HEK293 (cell line): ENCODE measurements at regions not wholly inside any gene's neighbourhood (a gene's known extent, or its start where the extent isn't known, plus 50 kb on each side); places are given as distances from the start of the nearest gene placed in this dataset.

Source experiments
- CTCF ChIA-PET: fragments of 350-600 bp; formaldehyde crosslinking; extraction: SDS; loops from one replicate; lab custom pipeline; 2021; ENCODE audit warnings: antibody characterized with exemption; lab: Yijun Ruan, JAX
- POLR2A ChIA-PET: fragments of 300-600 bp; formaldehyde crosslinking; extraction: SDS; loops from one replicate; lab custom pipeline; 2020; ENCODE audit warnings: antibody characterized with exemption, inconsistent platforms; lab: Yijun Ruan, JAX
- H3K27ac ChIP-seq: fragments of 200-500 bp; sonication (Bioruptor generic); 2 replicates; pipeline ENCODE4 v1.5.1; 2014; ENCODE audit warnings: low read depth, low read length, control low read depth, inconsistent platforms; ENCODE audit errors: extremely low read depth
- H3K36me3 ChIP-seq, 2 experiments: fragments of 200-500 bp in 1 of 2; sonication (Bioruptor generic) in 1 of 2; 1 replicate in 1 of 2; 2 replicates in 1 of 2; pipeline ENCODE4 v1.5.1; 2014 to 2017; ENCODE audit warnings: inconsistent platforms in 2 of 2, low read length in 2 of 2; ENCODE audit not compliant: control insufficient read depth in 2 of 2, insufficient read depth in 1 of 2
- H3K4me1 ChIP-seq: fragments of 200-500 bp; sonication (Bioruptor generic); 2 replicates; pipeline ENCODE4 v1.5.1; 2014; ENCODE audit warnings: mild to moderate bottlenecking, low read length, inconsistent platforms; ENCODE audit not compliant: control insufficient read depth, insufficient read depth
- H3K4me3 ChIP-seq: 2 replicates; pipeline ENCODE4 v1.5.1; 2011; ENCODE audit warnings: low read depth, mild to moderate bottlenecking, control low read depth, low read length, moderate library complexity
- H3K9me3 ChIP-seq: fragments of 200-500 bp; sonication (Bioruptor generic); 2 replicates; pipeline ENCODE4 v1.5.1; 2014; ENCODE audit warnings: low read depth, low read length, inconsistent platforms; ENCODE audit not compliant: control insufficient read depth, insufficient read depth
- KLF1 ChIP-seq: fragments of 450-650 bp; formaldehyde crosslinking; IDR thresholded peaks from 2 replicates; pipeline ENCODE4 v1.5.1; 2016; ENCODE audit warnings: missing biosample characterization, missing genetic modification characterization
- KLF8 ChIP-seq: fragments of 450-650 bp; formaldehyde crosslinking; IDR thresholded peaks from 2 replicates; pipeline ENCODE4 v1.5.1; 2016; ENCODE audit warnings: missing biosample characterization, missing genetic modification characterization
- SCRT2 ChIP-seq: fragments of 450-650 bp; formaldehyde crosslinking; IDR thresholded peaks from 2 replicates; pipeline ENCODE4 v1.5.1; 2016; ENCODE audit warnings: missing biosample characterization, missing genetic modification characterization
- SP2 ChIP-seq: fragments of 450-650 bp; formaldehyde crosslinking; IDR thresholded peaks from 2 replicates; pipeline ENCODE4 v1.5.1; 2016; ENCODE audit warnings: missing biosample characterization, missing genetic modification characterization
- WT1 ChIP-seq: fragments of 450-650 bp; formaldehyde crosslinking; IDR thresholded peaks from 2 replicates; pipeline ENCODE4 v1.5.1; 2016; ENCODE audit warnings: missing biosample characterization, missing genetic modification characterization
- ZNF140 ChIP-seq: fragments of 450-650 bp; formaldehyde crosslinking; IDR thresholded peaks from 2 replicates; pipeline ENCODE4 v1.5.1; 2016; ENCODE audit warnings: missing biosample characterization, missing genetic modification characterization
- ZNF510 ChIP-seq: fragments of 450-650 bp; formaldehyde crosslinking; IDR thresholded peaks from 2 replicates; pipeline ENCODE4 v1.5.1; 2018; ENCODE audit warnings: mild to moderate bottlenecking, missing genetic modification characterization, missing biosample characterization; ENCODE audit not compliant: insufficient replicate concordance
- ZNF529 ChIP-seq: fragments of 450-650 bp; formaldehyde crosslinking; IDR thresholded peaks from 2 replicates; pipeline ENCODE4 v1.5.1; 2017; ENCODE audit warnings: missing genetic modification characterization, missing biosample characterization; ENCODE audit not compliant: insufficient replicate concordance
- ZNF548 ChIP-seq: fragments of 450-650 bp; formaldehyde crosslinking; IDR thresholded peaks from 2 replicates; pipeline ENCODE4 v1.5.1; 2016; ENCODE audit warnings: missing biosample characterization, missing genetic modification characterization
- ZNF549 ChIP-seq: fragments of 450-650 bp; IDR thresholded peaks from 2 replicates; pipeline ENCODE4 v1.5.1; 2018; ENCODE audit warnings: missing biosample characterization, missing genetic modification characterization, mild to moderate bottlenecking, inconsistent platforms, moderate library complexity
- ZNF677 ChIP-seq: fragments of 450-650 bp; IDR thresholded peaks from 2 replicates; pipeline ENCODE4 v1.5.0; 2018; ENCODE audit warnings: missing biosample characterization, mild to moderate bottlenecking, missing genetic modification characterization, moderate library complexity
- ZNF76 ChIP-seq: fragments of 450-650 bp; formaldehyde crosslinking; IDR thresholded peaks from 2 replicates; pipeline ENCODE4; 2016; ENCODE audit warnings: low read depth, missing biosample characterization, missing genetic modification characterization, borderline replicate concordance
- ZNF830 ChIP-seq: fragments of 450-650 bp; IDR thresholded peaks from 2 replicates; pipeline ENCODE4 v1.5.0; 2018; ENCODE audit warnings: missing biosample characterization, missing genetic modification characterization, low read depth, mild to moderate bottlenecking, moderate library complexity
- TF ChIP-seq, protein P1 (sequence below): fragments of 450-650 bp; formaldehyde crosslinking; IDR thresholded peaks from 2 replicates; pipeline ENCODE4 v1.5.1; 2016; ENCODE audit warnings: missing biosample characterization, missing genetic modification characterization, borderline replicate concordance
- TF ChIP-seq, protein P2 (sequence below): fragments of 450-650 bp; formaldehyde crosslinking; IDR thresholded peaks from 2 replicates; pipeline ENCODE4 v1.5.1; 2016; ENCODE audit warnings: missing biosample characterization, missing genetic modification characterization, low read depth
- TF ChIP-seq, protein P3 (sequence below): fragments of 450-650 bp; formaldehyde crosslinking; IDR thresholded peaks from 2 replicates; pipeline ENCODE4; 2016; ENCODE audit warnings: missing biosample characterization, missing genetic modification characterization

DNA sequence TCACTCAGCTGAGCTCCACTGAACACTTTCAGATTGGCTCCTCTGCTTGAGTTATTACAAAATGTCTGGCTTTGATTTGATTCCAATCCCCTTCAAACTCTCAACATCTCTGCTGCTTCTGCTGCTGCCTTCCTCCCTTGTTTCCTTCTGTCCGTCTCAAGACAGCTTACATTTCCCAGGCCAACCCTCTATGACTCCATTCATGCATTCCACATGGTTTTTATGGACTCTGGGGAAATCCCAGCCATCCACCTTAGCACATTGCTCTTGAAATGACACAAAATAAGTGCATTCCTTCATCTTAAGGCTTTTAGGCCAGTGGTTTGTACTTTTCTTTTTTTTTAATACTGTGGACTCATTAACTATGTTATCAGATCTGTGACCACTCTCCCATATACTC is 68.5 kb upstream of the TMEM164 start (continued):
- TF ChIP-seq, protein P1, sequence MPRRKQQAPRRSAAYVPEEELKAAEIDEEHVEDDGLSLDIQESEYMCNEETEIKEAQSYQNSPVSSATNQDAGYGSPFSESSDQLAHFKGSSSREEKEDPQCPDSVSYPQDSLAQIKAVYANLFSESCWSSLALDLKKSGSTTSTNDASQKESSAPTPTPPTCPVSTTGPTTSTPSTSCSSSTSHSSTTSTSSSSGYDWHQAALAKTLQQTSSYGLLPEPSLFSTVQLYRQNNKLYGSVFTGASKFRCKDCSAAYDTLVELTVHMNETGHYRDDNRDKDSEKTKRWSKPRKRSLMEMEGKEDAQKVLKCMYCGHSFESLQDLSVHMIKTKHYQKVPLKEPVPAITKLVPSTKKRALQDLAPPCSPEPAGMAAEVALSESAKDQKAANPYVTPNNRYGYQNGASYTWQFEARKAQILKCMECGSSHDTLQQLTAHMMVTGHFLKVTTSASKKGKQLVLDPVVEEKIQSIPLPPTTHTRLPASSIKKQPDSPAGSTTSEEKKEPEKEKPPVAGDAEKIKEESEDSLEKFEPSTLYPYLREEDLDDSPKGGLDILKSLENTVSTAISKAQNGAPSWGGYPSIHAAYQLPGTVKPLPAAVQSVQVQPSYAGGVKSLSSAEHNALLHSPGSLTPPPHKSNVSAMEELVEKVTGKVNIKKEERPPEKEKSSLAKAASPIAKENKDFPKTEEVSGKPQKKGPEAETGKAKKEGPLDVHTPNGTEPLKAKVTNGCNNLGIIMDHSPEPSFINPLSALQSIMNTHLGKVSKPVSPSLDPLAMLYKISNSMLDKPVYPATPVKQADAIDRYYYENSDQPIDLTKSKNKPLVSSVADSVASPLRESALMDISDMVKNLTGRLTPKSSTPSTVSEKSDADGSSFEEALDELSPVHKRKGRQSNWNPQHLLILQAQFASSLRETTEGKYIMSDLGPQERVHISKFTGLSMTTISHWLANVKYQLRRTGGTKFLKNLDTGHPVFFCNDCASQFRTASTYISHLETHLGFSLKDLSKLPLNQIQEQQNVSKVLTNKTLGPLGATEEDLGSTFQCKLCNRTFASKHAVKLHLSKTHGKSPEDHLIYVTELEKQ (tag by site-specific recombination), result no peak
- TF ChIP-seq KLF8 (tag by site-specific recombination), result no peak
- TF ChIP-seq, protein P2, sequence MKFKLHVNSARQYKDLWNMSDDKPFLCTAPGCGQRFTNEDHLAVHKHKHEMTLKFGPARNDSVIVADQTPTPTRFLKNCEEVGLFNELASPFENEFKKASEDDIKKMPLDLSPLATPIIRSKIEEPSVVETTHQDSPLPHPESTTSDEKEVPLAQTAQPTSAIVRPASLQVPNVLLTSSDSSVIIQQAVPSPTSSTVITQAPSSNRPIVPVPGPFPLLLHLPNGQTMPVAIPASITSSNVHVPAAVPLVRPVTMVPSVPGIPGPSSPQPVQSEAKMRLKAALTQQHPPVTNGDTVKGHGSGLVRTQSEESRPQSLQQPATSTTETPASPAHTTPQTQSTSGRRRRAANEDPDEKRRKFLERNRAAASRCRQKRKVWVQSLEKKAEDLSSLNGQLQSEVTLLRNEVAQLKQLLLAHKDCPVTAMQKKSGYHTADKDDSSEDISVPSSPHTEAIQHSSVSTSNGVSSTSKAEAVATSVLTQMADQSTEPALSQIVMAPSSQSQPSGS (tag by site-specific recombination), result no peak

DNA sequence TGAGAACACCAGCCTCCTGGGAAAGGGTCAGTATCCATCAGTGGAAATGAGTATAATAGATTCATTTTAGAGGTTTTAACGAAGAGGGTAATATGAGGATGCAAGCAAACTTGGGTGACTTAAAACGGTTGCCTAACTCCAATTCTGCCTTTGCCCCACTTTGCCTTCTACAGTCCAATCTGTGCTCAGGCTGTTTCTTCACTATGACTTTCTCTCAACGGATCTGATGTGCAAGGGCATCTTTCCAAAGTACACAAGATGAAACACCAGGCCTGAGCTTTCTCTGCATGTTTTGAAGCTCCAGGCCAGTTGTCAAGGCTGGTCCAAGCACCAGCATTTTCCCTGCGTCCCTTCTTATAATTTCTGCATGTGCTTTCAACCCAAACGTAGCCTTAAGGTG is 68.0 kb upstream of the TMEM164 start:
- Histone ChIP-seq H3K9me3 (no peaks in the 10 kb centered on the region), H3K36me3 (no peaks in the 10 kb centered on the region), H3K27ac (no peak overlapping the region), H3K4me1 (no peaks in the 10 kb centered on the region), H3K4me3 (no peak overlapping the region)
- CTCF ChIA-PET, result interaction anchor here (0.6 to 1.9 kb wide), 2 partner anchors 44 to 354 kb away, joined by 4 read pairs; no protein-coding TSS in a partner anchor
- TF ChIP-seq WT1 (tag by site-specific recombination) (no peak), ZNF529 (tag by site-specific recombination) (no peak), ZNF510 (tag by site-specific recombination) (no peak), ZNF549 (tag by site-specific recombination) (no peak), ZNF76 (tag by site-specific recombination) (no peak), KLF1 (tag by site-specific recombination) (no peak), ZNF830 (tag by site-specific recombination) (no peak), ZNF677 (tag by site-specific recombination) (no peak), SCRT2 (tag by site-specific recombination) (no peak), ZNF140 (tag by site-specific recombination) (no peak), SP2 (tag by site-specific recombination) (no peak), KLF8 (tag by site-specific recombination) (no peak)
- TF ChIP-seq, protein P3, sequence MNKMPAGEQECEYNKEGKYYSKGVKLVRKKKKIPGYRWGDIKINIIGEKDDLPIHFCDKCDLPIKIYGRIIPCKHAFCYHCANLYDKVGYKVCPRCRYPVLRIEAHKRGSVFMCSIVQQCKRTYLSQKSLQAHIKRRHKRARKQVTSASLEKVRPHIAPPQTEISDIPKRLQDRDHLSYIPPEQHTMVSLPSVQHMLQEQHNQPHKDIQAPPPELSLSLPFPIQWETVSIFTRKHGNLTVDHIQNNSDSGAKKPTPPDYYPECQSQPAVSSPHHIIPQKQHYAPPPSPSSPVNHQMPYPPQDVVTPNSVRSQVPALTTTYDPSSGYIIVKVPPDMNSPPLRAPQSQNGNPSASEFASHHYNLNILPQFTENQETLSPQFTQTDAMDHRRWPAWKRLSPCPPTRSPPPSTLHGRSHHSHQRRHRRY (tag by site-specific recombination), result no peak
- TF ChIP-seq, all 188 proteins: peak for 0
- POLR2A ChIA-PET, result no interaction called here

DNA sequence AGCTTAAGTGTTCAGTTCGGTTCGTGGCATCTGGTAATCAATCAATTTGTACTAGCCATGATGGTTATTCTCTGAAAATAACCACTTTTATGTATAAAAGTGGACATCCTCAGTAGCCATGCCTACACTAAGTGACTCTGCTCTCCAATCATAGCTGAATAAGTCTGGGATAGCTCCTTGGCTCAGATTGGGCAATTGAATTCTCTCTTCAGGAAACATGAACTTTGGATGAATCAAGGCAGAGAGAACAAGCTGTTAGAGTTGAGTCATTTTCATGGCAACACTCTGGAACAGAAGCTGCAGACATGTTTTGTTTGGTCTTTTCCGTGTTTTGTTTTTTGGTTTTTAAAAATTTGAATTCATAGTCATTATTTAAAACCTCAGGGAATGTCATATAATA is 66.8 kb upstream of the TMEM164 start:
- no peak overlapping the region for H3K27ac ChIP-seq
- no peaks in the 10 kb centered on the region for H3K4me1 ChIP-seq
- no peak overlapping the region for H3K4me3 ChIP-seq
- no peak for TF ChIP-seq ZNF548 (tag by site-specific recombination)
- POLR2A ChIA-PET, result no interaction called here
- no peaks in the 10 kb centered on the region for H3K36me3 ChIP-seq
- H3K9me3 ChIP-seq, result no peaks in the 10 kb centered on the region
- CTCF ChIA-PET, result interaction anchor here (0.6 to 1.9 kb wide), 5 partner anchors 19 to 474 kb away, joined by 3 to 4 read pairs (median 3); no protein-coding TSS in a partner anchor
